Gastrocnemius medialis (tissue), 4 donors: ENCODE measurements at regions not wholly inside any gene's neighbourhood (a gene's known extent, or its start where the extent isn't known, plus 50 kb on each side); places are given as distances from the start of the nearest gene placed in this dataset.

ENCODE experiments used
- ATAC-seq, 2 donors: fragments of 150-250 bp; one replicate each; pipeline ENCODE4 v1.9.1; 2016
- DNase-seq, 2 donors: peaks; one replicate each; pipeline ENCODE4 v3.0.0-alpha.2; 2019
- H3K27ac ChIP-seq, 4 donors: fragments of 200-600 bp; sonication (generic); 1 replicate in 1 of 4; 2 replicates in 3 of 4; pipeline ENCODE4 v1.5.1; 2016 to 2018; ENCODE audit warnings: mild to moderate bottlenecking in 2 of 4, moderate library complexity in 1 of 4
- H3K27me3 ChIP-seq, 3 donors: fragments of 200-600 bp; sonication (generic) in 2 of 3; 1 replicate in 1 of 3; 2 replicates in 2 of 3; pipeline versions ENCODE4 v1.5.1 to v1.6.0; 2016 to 2019; ENCODE audit warnings: mild to moderate bottlenecking in 1 of 3, moderate library complexity in 1 of 3
- H3K36me3 ChIP-seq, 2 donors: fragments of 200-600 bp; sonication (generic) in 1 of 2; one replicate each; pipeline ENCODE4 v1.5.1; 2017 to 2018
- H3K4me1 ChIP-seq, 2 donors: fragments of 200-600 bp; sonication (generic) in 1 of 2; one replicate each; pipeline ENCODE4 v1.5.1; 2016 to 2017; ENCODE audit warnings: mild to moderate bottlenecking in 2 of 2
- H3K4me3 ChIP-seq, 4 donors: fragments of 200-600 bp; sonication (generic) in 3 of 4; 1 replicate in 1 of 4; 2 replicates in 3 of 4; pipeline ENCODE4 v1.5.1; 2016 to 2019; ENCODE audit warnings: mild to moderate bottlenecking in 2 of 4
- H3K9me3 ChIP-seq, 3 donors: fragments of 200-600 bp; sonication (generic) in 2 of 3; 1 replicate in 1 of 3; 2 replicates in 2 of 3; pipeline ENCODE4 v1.5.1; 2016 to 2019
- CTCF ChIP-seq, 5 experiments: fragments of 450-650 bp in 3 of 5; fragments of 200-600 bp in 2 of 5; sonication (generic) in 2 of 5; IDR thresholded peaks in 4 of 5; conservative IDR thresholded peaks in 1 of 5; 1 replicate in 4 of 5; 2 replicates in 1 of 5; pipeline ENCODE4 v1.5.1; 2016 to 2019; ENCODE audit warnings: antibody characterized with exemption in 5 of 5, mild to moderate bottlenecking in 3 of 5, moderate library complexity in 3 of 5
- POLR2A ChIP-seq, 2 donors: fragments of 450-650 bp; IDR thresholded peaks; one replicate each; pipeline ENCODE4 v1.6.1; 2017; ENCODE audit warnings: antibody characterized with exemption in 2 of 2, mild to moderate bottlenecking in 2 of 2, moderate library complexity in 2 of 2
- in situ Hi-C, 4 donors: fragments of 200-750 bp; cut with MboI; loops; one replicate each; pipeline versions ENCODE4 v1.15.0 to v1.8.0; 2017; ENCODE audit warnings: low sequenced_read_pairs in 4 of 4
- intact Hi-C: fragments of 100-400 bp; cut with DNase I; formaldehyde crosslinking; loops from one replicate; pipeline ENCODE4 v1.15.1; 2023; ENCODE audit warnings: low total_unique reads

DNA sequence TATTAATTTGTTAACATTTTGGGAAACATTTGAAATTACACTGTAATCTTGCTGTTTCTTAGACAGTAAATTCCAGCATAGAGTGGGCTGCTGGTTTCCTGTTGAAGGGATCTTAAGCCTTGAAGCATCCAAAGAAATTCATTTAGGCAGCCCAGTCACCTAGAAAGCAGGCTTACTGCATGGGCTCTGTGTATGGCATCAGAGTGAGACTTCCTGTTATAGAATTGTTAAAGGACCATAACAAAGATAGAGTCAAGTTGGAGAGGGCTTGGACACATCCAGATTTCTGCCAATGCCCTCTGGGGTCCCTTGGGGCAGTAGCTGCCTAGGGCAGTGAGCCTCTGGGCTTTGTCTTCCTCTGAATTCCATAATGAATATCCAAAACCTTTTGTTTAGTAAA is 149.2 kb downstream of the DYRK2 start:
- TF ChIP-seq POLR2A (IDR thresholded peaks at IDR 0.05), result no peak
- TF ChIP-seq CTCF (IDR thresholded peaks at IDR 0.05 in 4 of 5, conservative IDR thresholded peaks at IDR 0.05 in 1 of 5), result no peak
- intact Hi-C loops (loop anchor here (5.0 kb wide), 1 partner anchor 140 kb away; no protein-coding TSS in a partner anchor), in situ Hi-C loops (no loop called here)
- Histone ChIP-seq H3K27ac (peak overlapping the region; percentile 65 to 79 (median 76)), H3K4me3 (peak overlapping the region in 1 of 4 donors; percentile 25), H3K9me3 (no peaks in the 10 kb centered on the region), H3K4me1 (peaks cover 26 to 27% of the 10 kb centered on the region in 2 donors), H3K27me3 (no peaks in the 10 kb centered on the region), H3K36me3 (no peaks in the 10 kb centered on the region)
- DNase-seq, result no peak
- ATAC-seq, result peak in 1 of 2 donors; percentile 9

DNA sequence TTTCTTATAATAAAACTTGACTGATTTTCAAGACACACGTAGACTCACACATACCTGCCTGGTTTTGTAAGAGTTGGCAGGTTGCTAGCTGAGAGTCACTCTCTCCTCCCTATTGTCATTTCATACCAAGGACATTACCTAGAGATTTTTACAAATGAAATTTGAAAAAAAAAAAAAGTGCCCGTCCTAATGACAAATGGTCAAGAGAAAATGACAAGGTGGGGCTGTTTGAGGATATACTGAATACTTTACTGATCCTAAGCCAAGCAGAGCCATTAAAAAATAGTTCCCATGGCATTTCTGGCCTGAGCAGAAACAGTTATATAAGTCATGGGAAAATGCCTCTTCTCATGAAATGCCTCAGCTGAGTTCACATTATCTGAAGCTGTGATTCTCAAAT is 150.2 kb downstream of the DYRK2 start:
- H3K4me3 ChIP-seq, result no peak overlapping the region
- peak overlapping the region in 2 of 4 donors; percentile 0 to 77 for H3K27ac ChIP-seq
- in situ Hi-C loops, result no loop called here
- ATAC-seq (no peak), DNase-seq (no peak)
- no peaks in the 10 kb centered on the region for H3K36me3 ChIP-seq
- TF ChIP-seq POLR2A (IDR thresholded peaks at IDR 0.05) (no peak), CTCF (IDR thresholded peaks at IDR 0.05 in 4 of 5, conservative IDR thresholded peaks at IDR 0.05 in 1 of 5) (no peak)
- no peaks in the 10 kb centered on the region for H3K9me3 ChIP-seq
- intact Hi-C loops, result loop anchor here (5.0 kb wide), 1 partner anchor 141 kb away; no protein-coding TSS in a partner anchor
- H3K27me3 ChIP-seq, result no peaks in the 10 kb centered on the region
- peaks cover 26 to 27% of the 10 kb centered on the region in 2 donors for H3K4me1 ChIP-seq

GRCh38 chr12:67802731-67803130 is 154.2 kb downstream of the DYRK2 start:
- in situ Hi-C loops (no loop called here), intact Hi-C loops (no loop called here)
- Histone ChIP-seq H3K27me3 (no peaks in the 10 kb centered on the region), H3K9me3 (no peaks in the 10 kb centered on the region), H3K4me3 (no peak overlapping the region), H3K4me1 (peaks cover 16 to 17% of the 10 kb centered on the region in 2 donors), H3K36me3 (no peaks in the 10 kb centered on the region), H3K27ac (no peak overlapping the region)
- no peak for DNase-seq
- TF ChIP-seq CTCF (IDR thresholded peaks at IDR 0.05 in 4 of 5, conservative IDR thresholded peaks at IDR 0.05 in 1 of 5) (no peak), POLR2A (IDR thresholded peaks at IDR 0.05) (no peak)
- ATAC-seq, result no peak

DNA sequence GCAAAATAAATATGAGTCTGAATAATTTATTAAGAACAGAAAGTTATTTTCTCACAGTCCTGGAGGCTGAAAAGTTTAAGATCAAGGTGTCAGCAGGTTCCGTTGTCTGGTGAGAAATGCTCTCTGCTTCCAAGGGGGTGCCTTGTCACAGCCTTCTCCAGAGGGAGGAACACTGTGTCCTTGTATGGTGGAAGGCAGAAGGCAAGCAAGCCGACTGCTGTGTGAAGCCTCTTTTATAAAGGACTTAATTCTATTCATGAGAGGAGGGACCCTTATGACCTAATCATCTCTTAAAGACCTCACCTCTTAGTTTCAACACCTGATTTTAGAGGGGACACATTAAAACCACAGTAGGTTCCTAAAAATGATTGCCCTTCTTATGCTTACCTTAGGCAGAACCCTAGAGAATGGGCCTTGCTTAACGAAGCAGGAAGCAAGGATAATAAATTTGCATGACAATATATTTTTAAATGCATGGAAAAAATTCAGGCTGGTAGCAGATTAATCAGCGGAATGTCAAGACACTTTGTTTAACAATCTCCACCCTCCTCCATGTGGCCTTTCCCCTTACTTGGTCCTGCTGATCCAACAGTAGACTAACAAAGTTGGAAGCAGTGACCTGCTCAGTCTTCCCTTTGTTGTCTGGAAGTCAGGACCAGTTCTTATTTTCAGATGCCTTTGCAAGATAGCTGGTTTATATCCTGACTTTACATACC is 154.9 kb downstream of the DYRK2 start:
- no peaks in the 10 kb centered on the region for H3K36me3 ChIP-seq
- TF ChIP-seq CTCF (IDR thresholded peaks at IDR 0.05 in 4 of 5, conservative IDR thresholded peaks at IDR 0.05 in 1 of 5), result no peak
- no peak for TF ChIP-seq POLR2A (IDR thresholded peaks at IDR 0.05)
- no peaks in the 10 kb centered on the region for H3K9me3 ChIP-seq
- no peak overlapping the region for H3K27ac ChIP-seq
- ATAC-seq, result no peak
- no peak overlapping the region for H3K4me3 ChIP-seq
- in situ Hi-C loops, result no loop called here
- H3K27me3 ChIP-seq, result no peaks in the 10 kb centered on the region
- peaks cover 13 to 14% of the 10 kb centered on the region in 2 donors for H3K4me1 ChIP-seq
- DNase-seq, result no peak
- intact Hi-C loops, result no loop called here
